A204.1 (cell line): ENCODE measurements at regions not wholly inside any gene's neighbourhood (a gene's known extent, or its start where the extent isn't known, plus 50 kb on each side); places are given as distances from the start of the nearest gene placed in this dataset.
"Not testable (repeated sequence)": the region's sequence is repeated elsewhere in the genome, so short reads cannot be mapped to it uniquely, and the experiment has no call there.

Experiments
- FAIRE-seq: peaks from 2 replicates; lab custom pipeline; 2012; peaks lifted over from hg19 to GRCh38; lab: Jason Lieb, UNC

DNA sequence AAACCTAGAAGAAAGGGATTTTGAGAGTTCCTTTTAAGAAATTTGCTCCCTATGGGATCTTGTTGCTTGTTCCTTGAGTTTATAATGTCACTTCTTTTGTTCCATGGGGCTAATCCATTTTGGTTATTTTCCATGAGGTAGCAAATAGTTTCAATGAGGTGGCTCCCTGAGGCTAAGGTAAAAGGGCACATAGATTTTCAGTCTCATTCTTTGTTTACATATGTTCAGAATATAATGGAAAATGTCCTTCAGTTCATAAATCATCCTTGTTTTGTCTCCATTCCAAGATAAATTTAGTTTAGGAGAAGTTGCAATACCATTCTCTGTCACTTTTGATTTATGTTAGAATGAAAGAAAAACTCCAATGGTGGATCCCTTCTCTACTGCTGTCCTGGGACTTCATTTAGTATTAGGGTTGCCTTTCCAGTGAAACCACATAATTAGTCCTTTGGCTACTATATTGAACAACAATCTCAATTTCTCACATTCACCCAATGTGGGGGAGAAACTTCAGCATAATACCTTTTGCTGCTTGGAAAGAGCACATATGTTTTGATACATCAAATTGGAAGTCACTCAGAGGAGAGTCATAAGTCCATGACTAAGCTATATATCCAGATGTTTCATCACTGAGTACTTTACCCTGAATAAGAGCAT, 80.9 kb upstream of the ADAMTS5 start:
- no peak for FAIRE-seq

DNA sequence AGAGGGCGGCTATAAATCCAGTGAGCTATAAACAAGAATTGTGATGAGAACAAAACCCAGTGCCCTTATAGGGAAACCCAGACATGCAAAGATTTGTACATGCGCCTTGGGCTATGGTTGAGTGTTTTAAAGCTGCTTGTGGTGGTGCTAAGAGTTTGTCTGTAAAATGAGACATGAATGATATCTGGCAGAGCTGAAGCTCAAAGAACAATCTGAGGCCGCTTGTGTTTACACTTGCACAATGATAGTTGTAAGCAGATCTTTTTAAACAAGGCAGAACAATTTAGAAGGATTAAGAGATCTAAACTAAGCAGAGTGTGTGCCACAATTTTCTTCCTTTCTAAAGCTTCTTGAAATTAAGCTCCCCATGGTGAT, 80.4 kb upstream of the ADAMTS5 start:
- FAIRE-seq, result no peak

DNA sequence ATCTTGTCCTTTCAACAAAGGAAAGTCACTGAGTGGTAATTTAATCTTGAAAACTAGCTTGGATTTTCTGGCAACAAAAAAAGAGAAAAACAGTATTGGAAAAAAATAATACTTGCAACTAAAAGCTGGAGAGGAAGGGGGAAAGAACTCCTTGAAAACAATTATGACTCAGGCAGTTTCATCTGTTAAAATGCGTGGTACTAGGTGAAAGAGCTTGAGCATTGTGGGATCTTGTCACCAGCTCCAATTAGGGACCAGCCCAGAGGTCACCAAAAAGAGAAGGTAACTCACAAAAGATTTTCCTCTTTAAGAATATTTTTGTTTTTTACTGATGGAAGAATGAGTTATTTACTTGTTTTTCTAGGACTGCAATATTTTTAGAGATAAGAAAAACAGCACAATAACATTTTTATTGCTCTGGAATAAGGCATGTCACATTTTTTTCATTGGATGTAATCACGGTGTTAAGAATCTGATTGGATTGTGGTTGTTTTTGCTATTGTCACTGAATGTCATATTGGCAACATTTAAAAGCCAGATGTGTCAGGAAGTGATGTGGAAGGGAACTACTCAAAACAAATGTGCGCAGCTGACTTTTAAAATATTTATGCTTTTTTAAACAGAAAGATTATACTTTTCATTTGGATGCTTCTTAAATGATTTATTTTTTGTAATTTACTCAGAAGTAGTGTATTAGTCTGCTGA, 78.5 kb upstream of the ADAMTS5 start:
- no peak for FAIRE-seq

DNA sequence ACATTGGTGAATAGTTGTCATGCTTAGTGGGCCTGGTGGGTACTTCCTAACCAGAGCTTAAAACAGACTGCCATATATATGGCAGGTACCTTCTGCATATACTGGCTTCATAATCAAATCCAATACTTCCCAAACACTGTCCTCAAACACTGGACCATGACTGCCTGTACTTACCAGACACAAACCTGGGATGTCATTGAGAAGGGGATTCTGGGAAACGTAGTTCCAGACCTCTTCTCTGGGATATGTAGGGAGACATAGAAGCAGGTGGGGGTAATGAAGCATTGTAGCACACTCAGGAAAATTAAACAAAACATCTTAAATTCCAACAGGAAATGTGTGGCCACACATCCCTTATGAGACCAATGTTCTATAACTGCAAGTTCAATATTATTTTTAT, 76.5 kb upstream of the ADAMTS5 start:
- FAIRE-seq, result no peak

DNA sequence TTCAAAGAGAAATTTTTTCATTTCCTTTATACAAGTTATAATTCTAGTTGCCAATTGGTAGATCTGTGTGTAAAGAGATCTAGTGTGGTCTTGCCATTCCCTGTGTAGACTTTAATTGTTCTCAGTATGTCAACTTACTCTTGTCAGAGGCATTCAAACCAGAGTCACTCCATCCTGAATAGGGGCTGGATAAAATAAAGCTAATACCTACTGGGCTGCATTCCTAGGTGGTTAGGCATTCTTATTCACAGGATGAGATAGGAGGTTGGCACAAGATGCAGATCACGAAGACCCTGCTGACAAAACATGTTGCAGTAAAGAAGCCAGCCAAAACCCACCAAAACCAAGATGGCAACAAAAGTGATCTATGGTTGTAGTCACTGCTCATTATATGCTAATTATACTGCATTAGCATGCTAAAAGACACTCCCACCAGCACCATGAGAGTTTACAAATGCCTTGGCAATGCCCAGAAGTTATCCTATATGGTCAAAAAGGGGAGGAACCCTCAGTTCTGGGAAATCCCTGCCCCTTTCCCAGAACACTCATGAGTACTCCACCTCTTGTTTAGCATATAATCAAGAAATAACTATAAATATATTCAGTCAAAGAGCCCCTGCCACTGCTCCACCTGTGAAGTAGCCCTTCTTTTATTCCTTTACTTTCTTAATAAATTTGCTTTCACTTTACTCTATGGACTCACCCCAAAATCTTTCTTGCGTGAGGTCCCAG, 74.0 kb upstream of the ADAMTS5 start:
- FAIRE-seq, result no peak

DNA sequence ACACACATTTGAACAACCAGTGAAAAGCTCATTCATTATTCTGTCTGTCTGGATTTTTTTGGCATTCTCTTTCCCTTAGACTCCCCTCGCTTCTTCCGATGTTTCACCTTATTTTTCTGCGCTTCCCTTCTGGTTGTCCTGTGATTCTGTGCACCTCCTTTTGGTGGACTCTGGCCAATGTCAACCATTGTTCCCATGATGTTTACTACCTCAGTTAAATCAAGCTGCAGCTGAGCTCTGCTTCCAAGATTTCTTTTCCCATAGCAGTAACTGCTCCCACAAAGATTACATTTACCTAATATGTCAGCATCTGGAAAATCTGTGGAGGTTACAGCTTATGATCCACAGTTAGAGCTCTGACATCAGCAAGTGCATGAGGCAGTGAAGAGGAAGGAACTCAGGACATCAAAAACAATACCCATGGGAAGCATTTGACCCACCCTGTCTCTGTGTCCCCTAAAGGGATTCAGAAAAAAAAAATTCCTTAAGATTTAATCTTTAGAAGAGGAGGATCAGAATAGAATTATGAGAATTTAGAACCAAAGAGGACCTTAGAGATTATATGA, 69.9 kb upstream of the ADAMTS5 start:
- FAIRE-seq, result no peak

DNA sequence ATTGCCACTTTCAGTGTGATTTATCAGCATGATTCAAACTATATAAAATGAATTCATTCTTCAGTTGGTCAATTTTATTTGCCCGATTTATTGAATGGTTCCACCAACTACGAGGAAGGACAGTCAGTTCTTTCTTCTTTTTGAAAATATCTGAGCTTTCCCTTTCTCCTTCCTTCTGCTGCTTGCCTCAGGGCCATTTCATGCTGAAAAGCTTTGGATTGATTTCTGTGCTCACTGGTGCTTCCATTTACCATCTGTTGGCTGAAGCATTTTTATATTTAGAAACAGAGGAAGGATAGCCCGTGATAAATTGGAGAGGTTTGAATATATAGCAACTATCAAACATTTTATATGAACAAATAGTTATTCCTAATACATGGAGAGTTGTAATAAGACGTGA, 68.9 kb upstream of the ADAMTS5 start:
- no peak for FAIRE-seq

DNA sequence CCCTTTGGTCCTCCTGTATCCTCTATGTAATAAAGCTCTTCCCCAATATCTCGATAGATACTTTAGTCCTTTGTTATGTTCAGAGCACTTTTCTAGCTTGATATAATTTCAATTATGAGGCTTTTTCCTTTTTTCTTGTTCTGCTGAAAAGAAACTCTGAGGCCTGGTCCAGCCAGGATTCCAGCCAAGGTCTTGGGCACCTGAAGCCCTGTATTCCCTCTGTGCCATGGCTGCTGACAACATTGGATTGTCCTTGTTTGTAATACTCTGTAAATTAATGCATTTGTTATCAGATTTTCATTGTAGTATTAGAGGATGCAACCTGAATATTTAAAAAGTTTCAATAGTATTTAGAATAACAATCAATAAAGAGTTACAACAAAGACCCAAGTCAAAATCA, 67.9 kb upstream of the ADAMTS5 start:
- FAIRE-seq, result no peak

DNA sequence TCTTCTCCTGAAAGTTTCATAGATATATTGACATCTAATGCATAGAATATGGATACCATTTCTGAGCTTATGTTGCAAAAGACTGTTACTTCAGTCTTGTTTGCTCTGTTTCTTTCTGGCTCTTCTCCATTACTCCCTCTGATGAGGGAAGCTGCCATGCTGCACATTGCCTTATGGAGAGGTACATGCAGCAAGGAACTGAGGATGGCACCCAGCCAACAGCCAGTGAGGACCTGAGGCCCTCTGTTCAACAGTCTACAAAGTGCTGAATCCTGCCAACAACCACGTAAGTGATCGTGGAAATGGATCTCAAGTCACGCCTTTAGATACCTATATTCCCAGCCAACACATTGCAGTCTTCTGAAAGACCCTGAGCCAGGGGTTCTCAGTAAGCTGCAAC, 66.6 kb upstream of the ADAMTS5 start:
- FAIRE-seq, result no peak

DNA sequence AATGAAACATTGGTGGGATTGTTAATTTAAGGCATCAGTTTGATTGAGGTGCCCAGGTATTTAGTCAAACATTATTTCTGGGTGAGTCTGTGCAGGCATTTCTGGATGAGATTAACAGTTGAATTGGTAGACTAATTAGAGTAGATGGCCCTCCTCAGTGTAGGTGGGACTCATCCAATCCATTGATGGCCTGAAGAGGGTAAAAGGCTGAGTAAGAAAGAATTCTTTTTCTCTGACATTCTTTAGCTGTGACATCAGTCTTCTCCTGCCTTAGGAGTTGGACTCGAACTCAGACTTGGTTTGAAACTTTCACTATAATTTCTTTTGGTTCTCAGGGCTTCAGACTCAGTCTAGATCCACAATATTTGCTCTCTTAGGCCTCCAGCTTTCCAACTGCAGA, 59.6 kb upstream of the ADAMTS5 start:
- FAIRE-seq, result no peak

DNA sequence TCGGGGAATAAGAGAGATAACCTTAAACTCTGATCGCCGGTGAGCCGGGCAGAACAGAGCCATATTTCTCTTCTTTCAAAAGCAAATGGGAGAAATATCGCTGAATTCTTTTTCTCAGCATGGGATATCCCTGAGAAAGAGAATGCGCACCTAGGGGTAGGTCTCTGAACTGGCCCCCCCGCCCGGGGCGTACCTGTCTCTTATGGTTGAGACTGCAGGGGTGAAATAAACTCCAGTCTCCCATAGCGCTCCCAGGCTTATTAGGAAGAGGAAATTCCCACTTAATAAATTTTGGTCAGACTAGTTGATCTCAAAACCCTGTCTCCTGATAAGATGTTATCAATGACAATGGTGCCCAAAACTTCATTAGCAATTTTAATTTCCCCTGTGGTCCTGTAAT, 58.8 kb upstream of the ADAMTS5 start:
- not testable (repeated sequence) for FAIRE-seq

DNA sequence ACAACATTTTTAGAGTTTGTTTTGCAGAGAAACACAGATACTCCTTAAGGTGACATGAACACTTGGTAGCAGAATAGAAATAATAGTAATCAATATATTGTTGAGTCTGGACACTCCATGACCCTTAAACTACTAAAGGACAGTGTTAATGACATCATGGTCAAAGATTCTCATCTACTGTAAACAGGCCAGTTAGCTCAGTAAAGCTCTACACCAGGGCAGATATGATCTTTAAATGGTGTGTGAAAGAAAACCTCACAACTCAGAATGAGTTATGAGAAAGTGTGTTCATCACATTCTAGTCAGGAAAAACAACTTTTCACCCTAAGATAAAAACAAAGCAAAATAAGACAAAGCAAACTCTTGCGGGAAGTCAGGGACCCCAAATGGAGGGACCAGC, 58.1 kb upstream of the ADAMTS5 start:
- FAIRE-seq, result no peak

DNA sequence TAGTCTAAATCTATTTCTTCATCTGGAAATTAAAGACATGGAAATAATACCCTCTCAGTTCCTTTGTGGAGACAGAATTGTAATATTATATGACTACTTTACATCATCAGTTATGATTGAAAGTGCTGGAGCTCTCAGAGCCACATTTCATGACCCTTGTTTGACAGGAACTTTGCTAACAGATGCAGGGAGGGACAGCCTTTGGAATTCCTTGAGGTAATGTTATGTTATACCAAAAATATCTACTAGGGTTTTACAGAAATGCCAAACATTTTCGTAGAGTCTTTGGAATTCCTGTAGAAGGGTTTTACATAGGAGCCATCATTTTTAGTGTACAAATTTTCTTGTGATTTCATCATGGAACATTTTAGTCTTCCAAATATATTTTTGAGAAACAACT, 57.4 kb upstream of the ADAMTS5 start:
- FAIRE-seq, result no peak

DNA sequence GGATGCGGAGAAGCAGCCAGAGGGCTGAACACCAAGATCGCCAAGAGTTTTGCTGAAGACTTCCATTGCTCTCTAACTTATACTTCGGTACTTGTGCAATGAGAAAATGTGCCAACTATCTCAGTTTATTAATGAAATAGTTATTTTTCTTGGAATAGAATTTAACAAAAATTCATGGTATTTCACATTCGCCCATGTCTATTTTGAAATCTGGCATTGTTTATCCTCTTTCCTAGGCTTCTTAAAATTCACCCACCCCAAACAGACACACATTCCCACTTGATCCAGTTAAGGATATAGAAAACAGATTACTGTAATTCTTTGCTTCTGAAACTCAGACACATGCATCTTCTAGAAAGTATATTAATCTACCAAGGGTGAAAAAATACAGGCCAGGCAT, 56.3 kb upstream of the ADAMTS5 start:
- FAIRE-seq, result no peak

DNA sequence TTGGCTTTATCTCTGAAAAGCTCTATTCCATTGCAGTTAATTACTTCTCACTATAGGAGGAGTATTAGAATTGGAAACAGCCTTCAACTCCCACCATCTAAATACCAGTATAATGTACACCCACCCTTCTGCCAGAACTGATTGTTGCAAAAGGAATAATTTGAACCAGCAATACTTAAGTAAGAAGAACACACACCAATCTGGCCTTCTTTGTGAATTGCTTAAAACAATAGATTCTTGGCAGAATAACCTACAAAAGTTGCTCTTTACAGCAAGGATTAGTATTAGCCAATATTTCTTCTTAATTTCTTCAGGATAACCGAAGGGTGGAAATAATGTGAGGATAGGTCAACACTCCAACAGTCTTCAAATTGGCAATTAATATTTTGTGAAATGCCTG, 54.9 kb upstream of the ADAMTS5 start:
- FAIRE-seq, result no peak

DNA sequence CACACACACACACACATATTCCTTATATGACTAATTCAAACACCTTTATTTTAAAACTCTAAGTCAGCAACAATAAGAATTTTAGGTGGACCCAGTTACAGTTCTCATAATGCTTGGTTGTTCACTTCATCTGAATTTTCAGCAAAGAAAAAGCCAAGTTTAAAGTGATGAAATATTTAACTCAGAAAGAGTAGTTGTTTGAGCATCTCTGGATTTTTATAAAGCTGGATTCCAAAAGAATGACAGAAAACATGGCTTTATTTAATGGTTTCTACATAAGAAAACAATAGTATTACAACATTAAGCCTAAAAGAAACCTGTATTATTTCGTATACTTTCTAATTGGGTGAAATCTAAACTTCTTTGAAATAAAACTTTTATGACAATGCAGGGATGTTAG, 54.2 kb upstream of the ADAMTS5 start:
- no peak for FAIRE-seq

DNA sequence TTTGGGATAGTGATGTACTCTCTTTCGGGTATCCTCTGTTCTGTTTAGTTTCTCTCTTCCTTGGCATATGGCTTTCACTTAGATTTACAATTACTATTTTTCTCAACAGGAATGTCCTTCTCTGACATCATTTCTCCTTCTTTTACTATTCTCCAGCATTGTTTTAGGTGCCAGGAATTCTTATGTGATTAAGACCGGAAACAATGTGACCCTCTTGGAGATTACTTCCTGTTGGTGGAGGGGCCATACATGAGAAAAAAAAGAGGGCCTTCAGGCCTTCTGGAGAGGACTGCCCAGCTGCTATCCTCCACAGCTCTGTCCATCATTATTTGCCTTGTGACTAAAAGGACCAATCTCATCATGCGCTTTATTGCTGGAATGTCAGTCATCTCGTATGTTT, 50.4 kb upstream of the ADAMTS5 start:
- FAIRE-seq, result no peak
